H1 (cell line): ENCODE measurements at regions not wholly inside any gene's neighbourhood (a gene's known extent, or its start where the extent isn't known, plus 50 kb on each side); places are given as distances from the start of the nearest gene placed in this dataset.

Experiments
- BCL11A ChIP-seq, 2 experiments: IDR thresholded peaks; one replicate each; pipeline ENCODE4 v1.6.1; 2011; ENCODE audit warnings: low read depth in 2 of 2, low read length in 2 of 2, mild to moderate bottlenecking in 2 of 2
- CHD2 ChIP-seq: IDR thresholded peaks from 2 replicates; pipeline ENCODE4 v1.6.1; 2012; ENCODE audit warnings: low read length, improper control_type of control experiment
- CHD7 ChIP-seq: fragments of 300-600 bp; sonication (generic); IDR thresholded peaks from 2 replicates; pipeline ENCODE4 v1.7.1; 2012; ENCODE audit warnings: low read length, moderate library complexity, mild to moderate bottlenecking, inconsistent platforms; ENCODE audit not compliant: insufficient replicate concordance
- EP300 ChIP-seq, 2 experiments: IDR thresholded peaks; 1 replicate in 1 of 2; 2 replicates in 1 of 2; pipeline ENCODE4 v1.6.1; 2011 to 2012; ENCODE audit warnings: low read depth in 2 of 2, low read length in 2 of 2, mild to moderate bottlenecking in 2 of 2, borderline replicate concordance in 1 of 2, inconsistent platforms in 1 of 2, moderate library complexity in 1 of 2
- JUN ChIP-seq: IDR thresholded peaks from 2 replicates; pipeline ENCODE4 v1.6.1; 2011; ENCODE audit warnings: low read depth, mild to moderate bottlenecking, improper control_type of control experiment, low read length
- KDM4A ChIP-seq: IDR thresholded peaks from one replicate; pipeline ENCODE4 v1.7.1; 2012; ENCODE audit warnings: low read depth, mild to moderate bottlenecking, moderate library complexity, low read length, inconsistent platforms; ENCODE audit not compliant: severe bottlenecking
- SAP30 ChIP-seq: fragments of 300-600 bp; sonication (generic); IDR thresholded peaks from 2 replicates; pipeline ENCODE4 v1.7.1; 2012; ENCODE audit warnings: low read length, moderate library complexity, mild to moderate bottlenecking, inconsistent platforms; ENCODE audit not compliant: insufficient read depth, insufficient replicate concordance
- SP4 ChIP-seq: IDR thresholded peaks from 2 replicates; pipeline ENCODE4 v1.6.1; 2012; ENCODE audit warnings: low read length, inconsistent platforms
- SUZ12 ChIP-seq: fragments of 200-600 bp; sonication (generic); IDR thresholded peaks from 2 replicates; pipeline ENCODE4 v1.6.1; 2012; ENCODE audit warnings: mild to moderate bottlenecking, inconsistent platforms, low read length, moderate library complexity, mixed read lengths
- TAF7 ChIP-seq: optimal IDR thresholded peaks from 2 replicates; pipeline ENCODE3; 2011; ENCODE audit warnings: low read depth, mild to moderate bottlenecking, inconsistent platforms, low read length, moderate library complexity, borderline replicate concordance
- TBP ChIP-seq: IDR thresholded peaks from 2 replicates; pipeline ENCODE4 v1.6.1; 2011; ENCODE audit warnings: low read depth, low read length, improper control_type of control experiment

GRCh38 chr2:181354626-181355025, 102.6 kb upstream of the ITGA4 start (continued):
- TF ChIP-seq CHD7 (no peak), KDM4A (no peak), CHD2 (no peak), JUN (no peak), TBP (no peak), EP300 (IDR thresholded peaks at IDR 0.05; ENCODE audit: borderline replicate concordance in 1 of 2, low read depth in 2 of 2, low read length in 2 of 2) (no peak), TAF7 (no peak), SUZ12 (no peak), BCL11A (IDR thresholded peaks at IDR 0.05; ENCODE audit: low read depth in 2 of 2, low read length in 2 of 2) (no peak), SAP30 (no peak), SP4 (no peak)
